ENCODE measurements at regions not wholly inside any gene's neighbourhood (a gene's known extent, or its start where the extent isn't known, plus 50 kb on each side); places are given as distances from the start of the nearest gene placed in this dataset.

- DNase-seq = no peak
Measured at GRCh38 chr3:6542795-6543194, 318.1 kb upstream of the GRM7 start.

- no peak for DNase-seq
Measured at GRCh38 chr3:6549296-6549695, 311.6 kb upstream of the GRM7 start.

- DNase-seq = no peak
Measured at GRCh38 chr3:6551165-6551564, 309.8 kb upstream of the GRM7 start.

- DNase-seq = no peak
Measured at GRCh38 chr3:6560259-6560658, 300.7 kb upstream of the GRM7 start.

DNA sequence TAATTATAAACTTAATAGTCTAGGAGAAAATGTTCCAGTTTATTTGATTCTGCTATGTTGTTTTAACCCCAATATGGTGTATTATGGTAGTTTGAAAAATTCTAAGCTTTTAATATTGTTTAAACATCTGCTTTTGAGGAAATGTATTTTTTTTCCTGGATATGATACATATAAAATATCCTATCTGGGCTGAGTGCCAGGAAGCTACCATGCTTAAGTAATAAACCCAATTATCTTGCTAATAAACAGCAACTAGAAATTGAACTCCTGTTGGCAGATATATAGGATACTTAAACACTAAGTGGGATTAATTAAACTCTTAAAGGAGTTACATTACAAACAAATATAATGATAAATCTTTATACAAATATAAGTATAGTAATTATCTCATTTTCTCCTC is 293.7 kb upstream of the GRM7 start:
- no peak for DNase-seq

GRCh38 chr3:6568999-6569493 is 291.9 kb upstream of the GRM7 start:
- no peak for DNase-seq

DNA sequence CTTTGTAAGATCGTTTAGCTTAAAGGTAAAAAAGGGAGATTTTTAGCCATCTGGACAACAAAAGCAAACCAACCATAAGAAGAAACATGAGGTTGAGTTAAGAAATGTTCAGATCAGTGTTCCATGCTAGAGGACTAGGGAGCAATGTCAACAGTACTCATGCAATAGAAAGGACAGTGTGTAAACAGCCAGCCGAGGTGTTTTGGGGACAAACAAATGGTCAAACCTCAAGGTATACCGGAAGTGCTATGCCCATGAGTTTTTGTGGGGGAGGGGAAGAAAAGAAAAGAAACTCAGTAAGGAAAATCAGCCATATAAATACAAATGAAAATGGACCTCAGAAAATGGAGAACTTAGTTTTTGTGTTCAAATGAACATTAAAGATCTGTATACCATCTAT is 289.5 kb upstream of the GRM7 start:
- no peak for DNase-seq

GRCh38 chr3:6577584-6577983 is 283.3 kb upstream of the GRM7 start:
- DNase-seq = no peak

GRCh38 chr3:6578526-6578925 is 282.4 kb upstream of the GRM7 start:
- DNase-seq = no peak

DNA sequence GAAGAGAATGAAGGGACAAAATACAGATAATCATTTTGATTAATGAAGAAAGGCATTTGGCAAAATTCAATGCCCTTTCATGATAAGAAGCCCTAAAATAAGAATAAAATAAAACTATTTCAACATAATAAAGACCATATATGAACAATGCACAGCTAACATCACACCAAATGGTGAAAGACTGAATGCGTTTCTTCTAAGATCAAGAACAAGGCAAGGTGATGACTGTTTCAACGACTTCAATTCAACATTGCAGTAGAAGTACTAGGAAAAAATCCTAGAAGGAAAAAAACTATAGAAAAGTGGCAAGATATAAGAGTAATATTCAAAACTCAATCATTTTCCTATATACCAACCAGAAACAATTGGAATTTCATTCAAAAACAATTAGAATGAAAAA is 280.1 kb upstream of the GRM7 start:
- no peak for DNase-seq

GRCh38 chr3:6585360-6585759 is 275.6 kb upstream of the GRM7 start:
- no peak for DNase-seq

GRCh38 chr3:6600237-6600636 is 260.7 kb upstream of the GRM7 start:
- DNase-seq = no peak

DNA sequence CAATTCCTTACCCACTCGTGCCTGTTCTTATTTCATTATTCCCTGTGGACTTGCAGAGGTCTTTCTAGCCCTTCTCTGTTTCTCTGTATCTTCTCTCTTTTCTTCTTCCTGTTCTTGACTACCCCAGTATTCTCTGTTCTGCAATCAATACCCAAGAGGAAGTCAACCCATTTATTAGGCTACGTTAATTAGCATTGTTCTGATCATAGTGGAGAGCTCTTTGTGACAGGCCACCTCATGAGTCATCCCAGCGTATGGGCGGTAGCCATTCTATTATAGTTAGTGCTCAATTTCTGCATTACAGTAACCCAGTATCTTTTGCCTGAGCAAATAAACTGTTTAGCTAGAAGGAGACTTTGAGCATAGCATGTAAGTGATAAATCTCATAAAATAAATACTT is 259.5 kb upstream of the GRM7 start:
- no peak for DNase-seq

GRCh38 chr3:6602329-6602728 is 258.6 kb upstream of the GRM7 start:
- DNase-seq = no peak

GRCh38 chr3:6605227-6605626 is 255.7 kb upstream of the GRM7 start:
- DNase-seq = no peak

DNA sequence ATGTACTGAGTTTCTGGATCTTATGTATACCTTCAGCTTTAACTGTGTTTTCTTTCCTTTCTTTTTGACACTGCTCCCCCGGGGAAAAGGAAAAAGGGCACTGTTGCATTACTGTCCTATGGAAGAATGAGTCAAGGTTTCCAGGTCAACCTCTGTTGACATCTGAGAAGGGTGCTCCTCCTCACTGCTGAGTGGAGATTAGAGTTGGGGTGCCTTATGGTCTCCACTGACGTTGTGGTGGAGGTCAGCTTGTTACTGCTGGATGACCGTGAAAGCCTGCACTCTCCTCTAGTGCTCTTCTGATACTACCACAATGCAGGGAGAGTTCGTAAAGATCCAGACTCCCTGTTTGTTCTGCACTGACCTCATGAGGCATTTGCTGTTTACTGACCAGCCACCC is 252.1 kb upstream of the GRM7 start:
- no peak for DNase-seq

- no peak for DNase-seq
Measured at GRCh38 chr3:6612034-6612616, 248.8 kb upstream of the GRM7 start.

DNA sequence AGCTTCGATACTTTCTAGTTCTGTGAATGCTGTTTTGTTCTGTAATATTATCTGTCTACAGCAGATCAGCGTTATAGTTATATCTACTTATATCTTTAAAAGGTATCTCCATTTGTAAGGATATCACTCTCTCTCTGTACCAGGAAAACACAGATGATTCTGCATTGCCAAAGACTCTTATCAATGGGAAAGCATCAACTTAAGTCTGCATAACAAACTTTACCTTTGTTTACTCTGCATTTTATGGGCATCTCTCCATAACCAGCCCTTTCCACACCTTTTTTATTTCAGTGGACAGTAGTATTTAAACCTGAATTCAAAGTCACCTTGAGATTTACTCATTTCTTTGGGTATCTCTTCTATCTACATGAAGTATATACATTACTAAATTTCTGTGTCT is 238.7 kb upstream of the GRM7 start:
- no peak for DNase-seq

GRCh38 chr3:6622712-6623111 is 238.2 kb upstream of the GRM7 start:
- DNase-seq = no peak

DNA sequence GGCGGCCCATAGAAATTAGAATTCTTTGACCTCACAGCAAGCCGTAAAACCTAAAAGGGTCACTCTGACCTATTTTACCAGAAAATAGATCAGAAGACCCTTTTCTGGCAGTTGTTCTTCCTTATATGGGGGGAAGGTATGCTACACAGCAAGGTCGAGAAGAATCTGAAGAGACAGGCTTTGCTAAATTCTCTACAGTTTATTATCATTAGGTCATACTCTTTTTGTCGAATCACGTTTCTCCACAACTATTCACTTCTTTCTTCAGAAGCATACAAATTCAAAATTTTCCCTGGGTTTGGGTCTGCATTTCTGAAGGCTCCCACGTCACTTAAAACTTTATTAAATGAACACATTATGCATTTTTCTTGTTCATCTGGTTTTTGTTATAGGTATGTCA is 229.5 kb upstream of the GRM7 start:
- no peak for DNase-seq

- no peak for DNase-seq
Measured at GRCh38 chr3:6640907-6641306, 220.0 kb upstream of the GRM7 start.

DNA sequence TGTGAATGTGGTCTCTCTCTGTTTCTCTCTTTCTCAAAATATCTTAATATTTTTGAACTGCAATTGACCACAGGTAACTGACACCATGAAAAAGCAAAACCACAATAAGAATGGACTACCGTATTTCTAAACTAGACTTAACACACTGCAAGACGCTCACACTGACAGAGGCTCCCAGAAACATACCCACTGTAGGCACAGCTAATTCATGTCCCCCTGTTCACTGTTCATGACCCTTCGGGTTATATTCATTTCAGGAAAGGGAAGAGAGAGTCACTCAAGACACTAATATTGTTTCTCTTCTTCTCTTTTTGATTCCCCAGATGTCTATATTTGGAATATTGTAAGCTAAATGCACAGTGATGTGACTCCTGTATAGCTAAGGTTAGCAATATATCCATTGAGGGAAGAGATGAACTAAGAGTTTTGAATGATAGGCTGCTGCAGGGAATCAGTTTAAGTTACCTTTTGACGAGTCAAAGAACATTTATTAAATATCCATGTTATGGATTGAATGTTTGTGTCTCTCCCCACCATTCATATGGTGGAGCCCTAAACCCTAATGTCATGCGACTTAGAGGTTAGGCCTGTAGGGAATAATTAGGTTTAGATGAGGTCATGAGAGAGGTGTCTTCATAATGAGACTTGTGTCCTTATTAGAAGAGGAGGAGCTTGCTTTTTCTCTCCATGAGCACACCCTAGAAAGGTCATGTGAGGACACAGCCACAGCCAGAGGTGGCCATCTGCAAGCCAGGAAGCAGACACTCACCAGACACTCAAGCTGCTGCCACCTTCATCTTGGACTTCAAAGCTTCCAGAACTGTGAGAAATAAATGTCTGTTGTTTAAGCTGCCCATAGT is 216.6 kb upstream of the GRM7 start:
- DNase-seq = no peak

DNA sequence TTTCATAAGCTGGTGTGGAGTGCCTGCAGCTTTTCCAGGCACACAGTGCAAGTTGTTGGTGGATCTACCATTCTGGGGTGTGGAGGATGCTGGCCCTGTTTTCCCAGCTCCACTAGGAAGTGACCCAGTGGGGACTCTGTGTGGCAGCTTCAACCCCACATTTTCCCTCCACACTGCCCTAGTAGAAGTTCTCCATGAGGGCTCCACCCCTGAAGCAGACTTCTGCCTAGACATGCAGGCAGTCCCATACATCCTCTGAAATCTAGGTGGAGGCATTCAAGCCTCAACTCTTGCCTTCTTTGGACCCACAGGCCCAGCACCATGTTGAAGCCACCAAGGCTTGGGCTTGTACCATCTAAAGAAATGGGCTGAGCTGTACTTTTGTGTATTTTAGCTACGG is 206.2 kb upstream of the GRM7 start:
- no peak for DNase-seq

- DNase-seq = no peak
Measured at GRCh38 chr3:6655275-6655674, 205.6 kb upstream of the GRM7 start.

DNA sequence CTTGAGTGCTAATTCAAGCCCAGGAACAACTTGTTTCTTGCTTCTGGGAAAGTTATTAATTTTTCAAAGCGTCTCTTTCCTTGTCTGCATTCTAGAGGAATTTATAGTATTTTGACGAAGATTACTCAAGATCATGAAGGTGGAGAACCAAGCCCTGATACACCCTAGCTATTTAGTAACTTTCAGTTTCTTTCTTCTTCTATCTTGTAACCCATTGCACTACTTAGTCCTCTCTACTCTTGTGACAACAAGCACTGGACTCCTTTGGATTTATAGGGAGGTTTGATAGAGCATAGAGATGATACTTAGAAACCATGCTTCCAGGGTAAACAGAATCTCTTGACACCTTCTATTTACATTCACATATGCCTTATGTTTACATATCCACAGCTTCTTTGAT is 203.3 kb upstream of the GRM7 start:
- no peak for DNase-seq
